Aorta (tissue), 5 donors: ENCODE measurements at regions not wholly inside any gene's neighbourhood (a gene's known extent, or its start where the extent isn't known, plus 50 kb on each side); places are given as distances from the start of the nearest gene placed in this dataset.

Experiments used
- ATAC-seq: fragments of 200-7000 bp; cut with Tn5 transposase; one replicate; pipeline ENCODE4 v1.9.1; 2022; ENCODE audit warnings: moderate library complexity; ENCODE audit not compliant: low FRiP score
- DNase-seq, 2 donors: peaks; one replicate each; pipeline ENCODE4 v3.0.0-alpha.2; 2020
- H3K27ac ChIP-seq, 2 donors: one replicate each; pipeline ENCODE4 v1.5.1; 2013; ENCODE audit warnings: low read length in 2 of 2, mild to moderate bottlenecking in 2 of 2, moderate library complexity in 2 of 2, control low read depth in 1 of 2, inconsistent platforms in 1 of 2, low read depth in 1 of 2
- H3K27me3 ChIP-seq, 2 donors: one replicate each; pipeline ENCODE4 v1.6.1; 2013; ENCODE audit warnings: control low read depth in 1 of 2, low read length in 1 of 2, mild to moderate bottlenecking in 1 of 2, moderate library complexity in 1 of 2; ENCODE audit not compliant: insufficient read depth in 2 of 2, control insufficient read depth in 1 of 2
- H3K36me3 ChIP-seq, 2 donors: one replicate each; pipeline ENCODE4 v1.6.1; 2013; ENCODE audit warnings: control low read depth in 1 of 2, low read length in 1 of 2, mild to moderate bottlenecking in 1 of 2; ENCODE audit not compliant: insufficient read depth in 2 of 2, control insufficient read depth in 1 of 2
- H3K4me1 ChIP-seq, 2 donors: one replicate each; pipeline ENCODE4 v1.6.1; 2013; ENCODE audit warnings: low read length in 2 of 2, control low read depth in 1 of 2, mild to moderate bottlenecking in 1 of 2, moderate library complexity in 1 of 2; ENCODE audit not compliant: insufficient read depth in 2 of 2, control insufficient read depth in 1 of 2
- H3K4me3 ChIP-seq, 2 donors: one replicate each; pipeline ENCODE4 v1.5.1; 2013; ENCODE audit warnings: low read length in 2 of 2, control low read depth in 1 of 2, mild to moderate bottlenecking in 1 of 2
- H3K9me3 ChIP-seq: one replicate; pipeline ENCODE4 v1.6.1; 2013; ENCODE audit warnings: mild to moderate bottlenecking, low read length; ENCODE audit not compliant: control insufficient read depth
- WGBS, 2 donors: extraction: QIAGEN DNeasy Blood & Tissue Kit; methylation state at CpG; one replicate each; pipeline ENCODE4 v1.1.7; 2013; 5-methylcytosine and 5-hydroxymethylcytosine counted together
- intact Hi-C, 2 donors: fragments of 100-400 bp; cut with DNase I; formaldehyde crosslinking; loops; one replicate each; pipeline versions ENCODE4 v1.14.2 to v1.15.0; 2022
- donor health status: healthy with polysubstance abuse.
- donor health status: Bipolar disorder and iron deficiency.
- donor health status: DM: no; HTN: no; CAD: no.
- donor health status: DM: no; HTN: no; CAD: no.
- donor health status: DM: yes; HTN: yes; CAD: no.

DNA sequence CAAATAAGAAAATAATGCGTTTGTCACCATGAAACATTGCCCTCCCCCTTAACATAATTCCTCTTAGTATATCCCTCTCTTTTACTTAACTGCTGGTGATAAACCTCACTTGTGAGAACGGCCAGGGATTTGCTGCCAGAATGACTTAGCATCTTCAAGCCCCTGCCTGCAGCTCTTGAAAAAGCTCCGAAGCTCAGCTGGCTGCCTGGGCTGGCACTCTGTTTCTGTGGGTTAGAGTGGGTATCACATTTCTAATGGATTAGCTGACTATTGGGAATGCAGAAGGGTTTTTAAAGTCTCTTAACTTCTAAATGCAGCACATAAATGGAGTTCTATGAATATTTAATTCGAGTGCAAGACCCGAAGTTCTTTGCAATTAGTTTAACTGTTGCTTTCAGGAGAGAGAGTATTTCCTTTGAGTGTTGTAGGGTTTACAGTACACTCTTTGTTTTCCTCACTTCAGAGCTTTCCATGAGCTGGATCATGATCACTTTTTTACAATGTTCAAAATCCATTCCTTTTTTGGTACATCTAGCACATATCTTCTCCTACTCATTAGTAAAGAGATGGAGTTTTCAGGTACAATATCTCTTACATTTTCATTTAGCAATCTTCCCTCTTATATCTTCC lies 124.7 kb upstream of the RBMS3 start:
- ATAC-seq (no peak), DNase-seq (no peak)
- no peaks in the 10 kb centered on the region for H3K27me3 ChIP-seq
- no peaks in the 10 kb centered on the region for H3K4me1 ChIP-seq
- H3K36me3 ChIP-seq, result no peaks in the 10 kb centered on the region
- intact Hi-C loops, result no loop called here
- H3K4me3 ChIP-seq, result no peak overlapping the region
- H3K27ac ChIP-seq, result no peak overlapping the region
- H3K9me3 ChIP-seq, result no peaks in the 10 kb centered on the region
- 59 to 60% methylated on average over 5 of the region's 5 CpGs for WGBS, 2 donors

DNA sequence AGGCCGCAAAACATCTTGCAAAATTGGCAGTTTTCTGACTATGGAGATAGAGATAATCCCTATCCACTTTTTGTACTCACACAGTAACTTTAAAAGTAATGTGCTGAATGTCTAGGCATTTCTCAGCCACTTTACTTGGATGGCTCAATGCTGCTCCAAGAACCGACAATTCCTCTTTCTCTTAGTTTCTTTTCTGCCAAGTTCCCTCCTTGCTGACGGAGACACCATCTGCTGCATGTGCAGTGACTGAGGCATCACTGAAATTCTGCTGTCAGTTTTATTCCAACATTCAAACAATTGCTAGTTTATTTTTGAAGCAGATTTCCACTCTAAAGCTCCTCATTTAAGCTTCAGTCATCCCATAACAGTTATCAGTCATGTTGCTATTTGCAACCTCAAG lies 116.0 kb upstream of the RBMS3 start:
- Histone ChIP-seq H3K4me1 (no peaks in the 10 kb centered on the region), H3K27me3 (no peaks in the 10 kb centered on the region), H3K27ac (no peak overlapping the region), H3K36me3 (no peaks in the 10 kb centered on the region), H3K4me3 (no peak overlapping the region), H3K9me3 (no peaks in the 10 kb centered on the region)
- 90 to 91% methylated on average over 3 of the region's 3 CpGs for WGBS, 2 donors
- ATAC-seq (no peak), DNase-seq (no peak)
- intact Hi-C loops, result no loop called here

DNA sequence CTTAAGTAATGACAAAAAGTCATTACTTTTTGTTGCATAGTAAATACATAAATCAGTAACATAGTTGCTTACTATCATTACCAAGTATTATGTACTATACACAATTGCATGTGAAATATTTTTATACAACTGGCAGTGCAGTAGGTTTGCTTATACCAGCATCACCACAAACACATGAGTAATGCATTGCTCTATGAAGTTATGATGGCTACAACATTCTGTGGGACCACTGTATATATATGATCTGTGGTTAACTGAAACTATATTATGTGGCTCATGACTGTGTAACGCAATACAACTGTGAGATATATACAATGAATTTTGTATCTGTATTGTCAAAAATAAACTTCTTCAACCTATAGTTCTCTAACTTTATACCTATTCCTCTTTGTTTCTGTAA lies 113.7 kb upstream of the RBMS3 start:
- Histone ChIP-seq H3K9me3 (no peaks in the 10 kb centered on the region), H3K27me3 (no peaks in the 10 kb centered on the region), H3K4me1 (no peaks in the 10 kb centered on the region), H3K4me3 (no peak overlapping the region), H3K27ac (no peak overlapping the region), H3K36me3 (no peaks in the 10 kb centered on the region)
- 97 to 100% methylated on average over 1 of the region's 1 CpG for WGBS, 2 donors
- intact Hi-C loops, result no loop called here
- DNase-seq (no peak), ATAC-seq (no peak)

DNA sequence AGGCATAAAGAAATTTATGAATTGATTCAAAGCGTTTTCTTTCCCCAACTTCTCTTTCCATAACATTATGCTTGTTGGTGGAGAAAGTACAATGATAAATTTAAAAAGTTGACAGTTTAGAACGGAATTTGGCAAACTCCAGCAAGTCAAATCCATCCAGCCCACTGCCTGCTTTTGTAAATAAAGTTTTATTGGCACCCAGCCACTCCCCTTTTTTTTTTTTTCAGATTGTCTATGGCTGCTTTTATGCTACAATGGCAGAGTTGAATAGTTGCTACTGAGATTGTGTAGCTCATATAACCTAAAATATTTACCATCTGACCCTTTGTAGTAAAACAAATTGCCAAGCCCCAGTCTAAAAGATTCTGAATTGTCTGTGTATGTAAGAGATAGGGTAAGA lies 112.8 kb upstream of the RBMS3 start:
- Histone ChIP-seq H3K36me3 (no peaks in the 10 kb centered on the region), H3K27ac (no peak overlapping the region), H3K9me3 (no peaks in the 10 kb centered on the region), H3K4me1 (no peaks in the 10 kb centered on the region), H3K4me3 (no peak overlapping the region), H3K27me3 (no peaks in the 10 kb centered on the region)
- no peak for DNase-seq
- intact Hi-C loops, result no loop called here
- ATAC-seq, result no peak
- 33 to 43% methylated on average over 2 of the region's 2 CpGs for WGBS, 2 donors

DNA sequence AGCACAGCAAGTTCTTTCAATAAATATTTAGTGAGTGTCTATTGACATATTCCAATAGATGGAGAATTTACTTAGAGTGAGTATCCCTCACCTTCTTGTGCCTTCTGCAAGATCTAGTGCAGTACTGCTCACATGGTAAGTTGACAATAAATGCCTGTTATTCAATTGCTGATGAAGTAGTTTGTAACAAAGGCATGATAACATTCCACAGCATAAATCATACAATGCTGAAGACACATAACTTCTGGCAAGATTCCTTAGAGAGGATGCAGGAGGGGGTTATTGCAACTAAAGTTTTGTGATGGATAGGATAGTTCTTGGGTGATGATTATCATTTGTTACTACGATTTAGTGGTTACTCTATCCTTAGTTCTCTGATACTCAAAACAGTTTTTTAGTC lies 112.2 kb upstream of the RBMS3 start:
- Histone ChIP-seq H3K27ac (no peak overlapping the region), H3K4me1 (no peaks in the 10 kb centered on the region), H3K9me3 (no peaks in the 10 kb centered on the region), H3K4me3 (no peak overlapping the region), H3K27me3 (no peaks in the 10 kb centered on the region), H3K36me3 (no peaks in the 10 kb centered on the region)
- 92 to 93% methylated on average over 1 of the region's 1 CpG for WGBS, 2 donors
- intact Hi-C loops, result no loop called here
- no peak for ATAC-seq
- DNase-seq, result no peak

DNA sequence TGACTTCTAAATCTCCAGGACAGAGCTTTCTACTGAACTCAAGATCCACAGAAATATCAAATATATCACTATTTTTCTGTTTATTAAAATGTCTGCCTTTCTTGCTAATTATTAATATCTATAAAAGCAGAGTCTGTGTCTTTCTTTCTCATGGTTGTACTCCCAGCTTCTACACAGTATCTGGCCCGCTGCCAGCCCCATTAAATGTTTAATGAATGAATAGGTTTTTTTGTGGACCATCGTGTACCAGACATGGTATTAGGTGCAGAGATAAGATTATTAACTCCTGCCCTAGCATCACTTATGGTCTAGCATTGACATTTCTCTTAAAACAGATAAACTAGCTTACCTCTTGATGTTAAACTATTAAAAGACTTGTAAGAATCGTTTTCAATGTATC lies 111.4 kb upstream of the RBMS3 start:
- Histone ChIP-seq H3K27me3 (no peaks in the 10 kb centered on the region), H3K9me3 (no peaks in the 10 kb centered on the region), H3K4me1 (no peaks in the 10 kb centered on the region), H3K36me3 (no peaks in the 10 kb centered on the region), H3K4me3 (no peak overlapping the region), H3K27ac (no peak overlapping the region)
- intact Hi-C loops, result no loop called here
- DNase-seq (no peak), ATAC-seq (no peak)
- 78 to 81% methylated on average over 3 of the region's 3 CpGs for WGBS, 2 donors

DNA sequence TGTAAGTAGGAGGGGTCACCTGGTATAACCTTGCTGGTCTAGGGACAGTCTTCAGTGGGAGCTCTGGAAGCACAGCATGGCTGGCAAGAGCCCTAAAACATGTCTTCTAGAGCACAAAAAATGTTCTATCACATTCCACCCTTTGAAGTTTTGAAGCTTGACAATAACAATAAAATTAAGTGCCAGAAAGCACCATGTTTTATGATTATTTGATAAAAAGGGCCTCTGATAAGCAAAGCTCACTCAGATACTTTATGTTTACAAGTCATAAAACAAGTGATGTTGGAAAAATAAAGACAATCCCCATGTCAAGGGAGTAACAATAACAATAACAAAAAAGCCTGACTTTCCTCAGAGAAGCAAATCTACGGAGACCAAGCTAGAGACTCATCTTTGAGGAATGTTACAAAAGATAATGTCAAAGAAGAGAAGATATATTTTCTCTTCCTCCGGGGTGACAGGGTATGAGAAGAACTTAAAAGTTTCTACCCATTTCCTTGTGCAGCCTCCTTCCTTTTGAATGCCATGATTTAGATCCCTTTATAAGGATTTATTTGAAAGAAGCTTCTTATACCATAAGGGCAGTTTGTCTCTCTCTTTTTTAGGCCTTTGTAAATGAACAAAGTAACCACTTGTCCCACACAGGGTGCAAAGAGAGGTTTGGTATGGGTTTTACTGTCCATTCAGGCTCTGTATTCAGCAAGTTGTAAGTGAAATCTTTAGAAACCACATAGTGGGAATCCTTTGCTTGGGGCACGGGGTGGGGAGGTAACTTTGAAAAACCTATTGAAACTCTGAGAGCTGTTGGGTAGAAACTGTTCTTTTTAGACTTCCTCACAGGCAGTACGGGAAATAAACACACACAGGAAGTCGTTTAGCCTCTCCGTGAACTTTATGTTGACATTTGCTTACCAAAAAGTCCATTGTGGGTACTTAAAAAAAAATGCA lies 109.6 kb upstream of the RBMS3 start:
- Histone ChIP-seq H3K4me1 (no peaks in the 10 kb centered on the region), H3K27me3 (no peaks in the 10 kb centered on the region), H3K9me3 (no peaks in the 10 kb centered on the region), H3K4me3 (no peak overlapping the region), H3K36me3 (no peaks in the 10 kb centered on the region), H3K27ac (no peak overlapping the region)
- ATAC-seq (no peak), DNase-seq (no peak)
- intact Hi-C loops, result no loop called here
- 67% methylated on average over 6 of the region's 6 CpGs for WGBS, 2 donors

DNA sequence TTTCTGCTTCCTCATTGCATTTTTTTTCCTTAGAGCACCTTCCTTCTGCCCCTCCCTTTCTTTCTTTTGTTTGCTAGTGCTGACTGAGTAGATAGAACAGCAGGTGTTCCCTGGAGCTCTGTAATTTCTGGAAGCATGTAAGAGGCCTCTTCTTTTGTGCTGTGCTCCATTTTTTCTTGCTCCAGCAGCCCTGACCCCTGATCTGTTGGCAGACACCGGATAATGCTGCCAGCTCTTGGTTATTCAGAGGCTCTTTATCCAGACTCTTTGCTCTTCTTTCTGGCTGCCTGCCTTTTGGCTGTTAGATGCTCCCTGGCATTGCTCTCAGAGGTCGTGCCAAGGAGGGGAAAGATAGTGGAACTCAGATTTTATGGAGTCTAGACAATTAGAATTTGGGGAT lies 104.4 kb upstream of the RBMS3 start:
- no peak overlapping the region for H3K4me3 ChIP-seq
- no peak for DNase-seq
- no peaks in the 10 kb centered on the region for H3K4me1 ChIP-seq
- H3K27ac ChIP-seq, result no peak overlapping the region
- no peak for ATAC-seq
- intact Hi-C loops, result no loop called here
- WGBS, 2 donors, result 82 to 83% methylated on average over 2 of the region's 2 CpGs
- no peaks in the 10 kb centered on the region for H3K9me3 ChIP-seq
- H3K27me3 ChIP-seq, result no peaks in the 10 kb centered on the region
- no peaks in the 10 kb centered on the region for H3K36me3 ChIP-seq
